Breast epithelium (tissue), 3 donors: ENCODE measurements at regions not wholly inside any gene's neighbourhood (a gene's known extent, or its start where the extent isn't known, plus 50 kb on each side); places are given as distances from the start of the nearest gene placed in this dataset.

Source experiments
- POLR2A ChIP-seq: fragments of 450-650 bp; IDR thresholded peaks from one replicate; pipeline ENCODE4 v1.6.1; 2016; ENCODE audit warnings: antibody characterized with exemption, mild to moderate bottlenecking, moderate library complexity
- TF ChIP-seq, protein P1 (sequence below), 3 donors: fragments of 450-650 bp; IDR thresholded peaks; one replicate each; pipeline ENCODE4 v1.5.1; 2016 to 2017; ENCODE audit warnings: antibody characterized with exemption in 3 of 3, mild to moderate bottlenecking in 3 of 3, moderate library complexity in 3 of 3

DNA sequence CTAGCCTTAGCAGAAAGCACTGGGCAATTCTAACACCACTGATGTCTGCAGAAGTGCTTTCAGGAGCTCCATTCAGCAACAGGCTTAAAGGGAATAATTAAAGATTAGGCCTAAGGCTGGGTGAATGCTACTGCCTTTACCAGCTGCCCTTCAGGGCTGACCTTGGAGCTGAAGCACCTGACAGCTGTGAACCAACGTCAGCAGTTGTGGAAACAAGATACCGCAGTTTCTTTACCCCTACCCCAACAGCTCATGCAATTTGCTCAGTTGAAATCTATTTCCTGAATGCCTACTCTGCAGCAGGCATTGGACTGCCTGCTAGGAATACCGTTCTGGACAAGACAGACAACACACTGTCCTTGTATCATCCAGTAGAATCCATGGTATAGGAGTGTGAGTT, 51.5 kb upstream of the ADTRP start:
- TF ChIP-seq, protein P1, sequence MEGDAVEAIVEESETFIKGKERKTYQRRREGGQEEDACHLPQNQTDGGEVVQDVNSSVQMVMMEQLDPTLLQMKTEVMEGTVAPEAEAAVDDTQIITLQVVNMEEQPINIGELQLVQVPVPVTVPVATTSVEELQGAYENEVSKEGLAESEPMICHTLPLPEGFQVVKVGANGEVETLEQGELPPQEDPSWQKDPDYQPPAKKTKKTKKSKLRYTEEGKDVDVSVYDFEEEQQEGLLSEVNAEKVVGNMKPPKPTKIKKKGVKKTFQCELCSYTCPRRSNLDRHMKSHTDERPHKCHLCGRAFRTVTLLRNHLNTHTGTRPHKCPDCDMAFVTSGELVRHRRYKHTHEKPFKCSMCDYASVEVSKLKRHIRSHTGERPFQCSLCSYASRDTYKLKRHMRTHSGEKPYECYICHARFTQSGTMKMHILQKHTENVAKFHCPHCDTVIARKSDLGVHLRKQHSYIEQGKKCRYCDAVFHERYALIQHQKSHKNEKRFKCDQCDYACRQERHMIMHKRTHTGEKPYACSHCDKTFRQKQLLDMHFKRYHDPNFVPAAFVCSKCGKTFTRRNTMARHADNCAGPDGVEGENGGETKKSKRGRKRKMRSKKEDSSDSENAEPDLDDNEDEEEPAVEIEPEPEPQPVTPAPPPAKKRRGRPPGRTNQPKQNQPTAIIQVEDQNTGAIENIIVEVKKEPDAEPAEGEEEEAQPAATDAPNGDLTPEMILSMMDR (IDR thresholded peaks at IDR 0.05), result no peak
- TF ChIP-seq POLR2A, result no peak
